ENCODE measurements at regions not wholly inside any gene's neighbourhood (a gene's known extent, or its start where the extent isn't known, plus 50 kb on each side); places are given as distances from the start of the nearest gene placed in this dataset.

- no peak overlapping the region for H3K27ac Mint-ChIP-seq
- H3K4me1 Mint-ChIP-seq: no peaks in the 10 kb centered on the region
- H3K36me3 Mint-ChIP-seq: no peaks in the 10 kb centered on the region
- H3K27me3 Mint-ChIP-seq: peaks cover 2% of the 10 kb centered on the region
- H3K9me3 Mint-ChIP-seq: no peaks in the 10 kb centered on the region
- no peak overlapping the region for H3K4me3 Mint-ChIP-seq
Measured at GRCh38 chr10:91149550-91149949, 70.9 kb upstream of the PCGF5 start.

GRCh38 chr10:91150631-91151030 lies 69.8 kb upstream of the PCGF5 start:
- Mint-ChIP-seq H3K4me3 (no peak overlapping the region), H3K36me3 (no peaks in the 10 kb centered on the region), H3K27ac (no peak overlapping the region), H3K27me3 (peaks cover 2% of the 10 kb centered on the region), H3K9me3 (no peaks in the 10 kb centered on the region), H3K4me1 (peaks cover 0 to 1% (median 0%) of the 10 kb centered on the region in 3 donors)

GRCh38 chr10:91153508-91153907 lies 67.0 kb upstream of the PCGF5 start:
- H3K4me1 Mint-ChIP-seq: peaks cover 0 to 5% (median 1%) of the 10 kb centered on the region in 3 donors
- H3K27me3 Mint-ChIP-seq: peaks cover 2% of the 10 kb centered on the region
- no peak overlapping the region for H3K4me3 Mint-ChIP-seq
- H3K9me3 Mint-ChIP-seq: no peaks in the 10 kb centered on the region
- H3K27ac Mint-ChIP-seq: no peak overlapping the region
- no peaks in the 10 kb centered on the region for H3K36me3 Mint-ChIP-seq

GRCh38 chr10:91154842-91155241 lies 65.6 kb upstream of the PCGF5 start:
- Mint-ChIP-seq H3K27ac (no peak overlapping the region), H3K36me3 (no peaks in the 10 kb centered on the region), H3K4me3 (no peak overlapping the region), H3K9me3 (no peaks in the 10 kb centered on the region), H3K4me1 (peaks cover 1 to 5% (median 3%) of the 10 kb centered on the region in 3 donors), H3K27me3 (no peaks in the 10 kb centered on the region)

GRCh38 chr10:91156196-91156595 lies 64.3 kb upstream of the PCGF5 start:
- Mint-ChIP-seq H3K9me3 (peaks cover 0 to 2% (median 0%) of the 10 kb centered on the region in 3 donors), H3K4me1 (peaks cover 3 to 6% (median 5%) of the 10 kb centered on the region in 3 donors), H3K27me3 (no peaks in the 10 kb centered on the region), H3K36me3 (no peaks in the 10 kb centered on the region), H3K27ac (peak overlapping the region in 1 of 3 donors; percentile 23), H3K4me3 (peak overlapping the region in 1 of 4 donors; percentile 15)

GRCh38 chr10:91159254-91159783 lies 61.1 kb upstream of the PCGF5 start:
- peaks cover 13 to 19% (median 19%) of the 10 kb centered on the region in 3 donors for H3K4me1 Mint-ChIP-seq
- peaks cover 0 to 2% (median 0%) of the 10 kb centered on the region in 3 donors for H3K9me3 Mint-ChIP-seq
- no peaks in the 10 kb centered on the region for H3K27me3 Mint-ChIP-seq
- H3K4me3 Mint-ChIP-seq: peak overlapping the region in 1 of 4 donors; percentile 64
- no peak overlapping the region for H3K27ac Mint-ChIP-seq
- H3K36me3 Mint-ChIP-seq: no peaks in the 10 kb centered on the region

GRCh38 chr10:91162050-91162494 lies 58.4 kb upstream of the PCGF5 start:
- Mint-ChIP-seq H3K4me1 (peaks cover 26 to 40% (median 39%) of the 10 kb centered on the region in 3 donors), H3K27me3 (no peaks in the 10 kb centered on the region), H3K27ac (peak overlapping the region; percentile 74 to 95 (median 90)), H3K9me3 (peaks cover 0 to 2% (median 0%) of the 10 kb centered on the region in 3 donors), H3K4me3 (peak overlapping the region; percentile 82 to 95 (median 90)), H3K36me3 (no peaks in the 10 kb centered on the region)

GRCh38 chr10:91162495-91163268 lies 57.8 kb upstream of the PCGF5 start:
- Mint-ChIP-seq H3K9me3 (peaks cover 0 to 2% (median 0%) of the 10 kb centered on the region in 3 donors), H3K4me3 (peak overlapping the region; percentile 89 to 96 (median 94)), H3K36me3 (no peaks in the 10 kb centered on the region), H3K27ac (peak overlapping the region; percentile 90 to 95 (median 91)), H3K27me3 (no peaks in the 10 kb centered on the region), H3K4me1 (peaks cover 27 to 46% (median 45%) of the 10 kb centered on the region in 3 donors)

GRCh38 chr10:91163269-91163868 lies 57.1 kb upstream of the PCGF5 start:
- peak overlapping the region; percentile 89 to 96 (median 95) for H3K4me3 Mint-ChIP-seq
- H3K4me1 Mint-ChIP-seq: peaks cover 31 to 52% (median 48%) of the 10 kb centered on the region in 3 donors
- H3K9me3 Mint-ChIP-seq: peaks cover 0 to 2% (median 0%) of the 10 kb centered on the region in 3 donors
- peak overlapping the region; percentile 91 to 97 (median 92) for H3K27ac Mint-ChIP-seq
- peaks cover 3% of the 10 kb centered on the region for H3K36me3 Mint-ChIP-seq
- H3K27me3 Mint-ChIP-seq: no peaks in the 10 kb centered on the region

- Mint-ChIP-seq H3K36me3 (peaks cover 3% of the 10 kb centered on the region), H3K9me3 (peaks cover 0 to 2% (median 0%) of the 10 kb centered on the region in 3 donors), H3K27ac (peak overlapping the region; percentile 91 to 97 (median 92)), H3K4me1 (peaks cover 31 to 50% (median 48%) of the 10 kb centered on the region in 3 donors), H3K27me3 (no peaks in the 10 kb centered on the region), H3K4me3 (peak overlapping the region; percentile 89 to 96 (median 95))
Measured at GRCh38 chr10:91163869-91164474, 56.5 kb upstream of the PCGF5 start.

GRCh38 chr10:91164520-91165065 lies 55.9 kb upstream of the PCGF5 start:
- peak overlapping the region; percentile 89 to 96 (median 95) for H3K4me3 Mint-ChIP-seq
- H3K36me3 Mint-ChIP-seq: peaks cover 3% of the 10 kb centered on the region
- H3K4me1 Mint-ChIP-seq: peaks cover 31 to 51% (median 51%) of the 10 kb centered on the region in 3 donors
- peak overlapping the region; percentile 91 to 97 (median 92) for H3K27ac Mint-ChIP-seq
- H3K27me3 Mint-ChIP-seq: no peaks in the 10 kb centered on the region
- H3K9me3 Mint-ChIP-seq: peaks cover 0 to 2% (median 0%) of the 10 kb centered on the region in 3 donors

- peaks cover 2 to 5% (median 4%) of the 10 kb centered on the region in 3 donors for H3K9me3 Mint-ChIP-seq
- H3K4me1 Mint-ChIP-seq: peaks cover 26 to 58% (median 58%) of the 10 kb centered on the region in 3 donors
- peak overlapping the region in 1 of 4 donors; percentile 57 for H3K4me3 Mint-ChIP-seq
- peaks cover 8% of the 10 kb centered on the region for H3K36me3 Mint-ChIP-seq
- H3K27ac Mint-ChIP-seq: peak overlapping the region in 1 of 3 donors; percentile 9
- no peaks in the 10 kb centered on the region for H3K27me3 Mint-ChIP-seq
Measured at GRCh38 chr10:91167406-91167805, 53.1 kb upstream of the PCGF5 start.

- Mint-ChIP-seq H3K4me1 (peaks cover 20 to 56% (median 55%) of the 10 kb centered on the region in 3 donors), H3K27me3 (no peaks in the 10 kb centered on the region), H3K36me3 (peaks cover 8% of the 10 kb centered on the region), H3K27ac (peak overlapping the region in 1 of 3 donors; percentile 43), H3K9me3 (peaks cover 2 to 5% (median 4%) of the 10 kb centered on the region in 3 donors), H3K4me3 (no peak overlapping the region)
Measured at GRCh38 chr10:91170418-91170817, 50.0 kb upstream of the PCGF5 start.
